KG1 (cell line): ENCODE measurements at regions not wholly inside any gene's neighbourhood (a gene's known extent, or its start where the extent isn't known, plus 50 kb on each side); places are given as distances from the start of the nearest gene placed in this dataset.
"Not testable (repeated sequence)": the region's sequence is repeated elsewhere in the genome, so short reads cannot be mapped to it uniquely, and the experiment has no call there.

Source experiments
- DNase-seq: peaks from one replicate; lab custom pipeline; 2025; lab: John Stamatoyannopoulos, UW

DNA sequence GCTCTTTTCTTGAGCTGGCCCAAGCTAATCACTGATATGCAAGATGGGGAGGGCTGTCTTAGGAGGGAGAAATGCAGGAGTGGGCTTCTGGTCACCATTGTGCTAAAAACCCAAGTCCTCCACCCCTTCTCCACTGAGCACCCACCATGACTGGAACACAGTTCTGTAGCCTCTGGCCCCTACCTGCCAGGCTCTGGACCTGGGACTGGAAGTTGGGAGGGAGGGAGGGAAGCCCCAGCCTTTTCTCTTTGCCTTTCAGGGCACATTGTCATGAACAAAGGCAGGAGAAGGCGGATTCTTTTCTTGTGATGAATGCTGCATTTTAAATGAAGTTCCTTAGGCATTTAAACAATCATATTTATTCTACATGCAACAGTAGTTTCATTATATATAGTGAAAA, 559.1 kb upstream of the TRPC7 start:
- DNase-seq = no peak

DNA sequence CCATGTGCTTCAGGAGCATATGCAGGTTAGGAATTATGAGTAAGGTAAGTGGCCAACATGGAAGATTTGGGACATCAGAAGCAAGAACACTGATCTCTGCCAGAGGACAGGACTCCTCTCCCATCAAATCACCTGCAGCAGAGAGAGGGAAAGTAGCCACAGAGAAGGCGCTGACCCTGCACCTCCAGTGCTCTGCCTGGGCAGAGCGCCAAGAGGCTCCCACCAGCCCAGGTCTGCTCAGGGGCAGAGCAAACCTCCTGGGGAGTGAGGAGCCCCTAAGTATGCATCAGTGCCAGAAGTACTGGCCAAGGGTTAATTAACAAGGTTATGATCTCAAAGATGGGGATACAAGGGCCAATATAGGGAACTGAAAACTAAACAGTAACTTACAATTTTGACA, 545.3 kb upstream of the TRPC7 start:
- no peak for DNase-seq

DNA sequence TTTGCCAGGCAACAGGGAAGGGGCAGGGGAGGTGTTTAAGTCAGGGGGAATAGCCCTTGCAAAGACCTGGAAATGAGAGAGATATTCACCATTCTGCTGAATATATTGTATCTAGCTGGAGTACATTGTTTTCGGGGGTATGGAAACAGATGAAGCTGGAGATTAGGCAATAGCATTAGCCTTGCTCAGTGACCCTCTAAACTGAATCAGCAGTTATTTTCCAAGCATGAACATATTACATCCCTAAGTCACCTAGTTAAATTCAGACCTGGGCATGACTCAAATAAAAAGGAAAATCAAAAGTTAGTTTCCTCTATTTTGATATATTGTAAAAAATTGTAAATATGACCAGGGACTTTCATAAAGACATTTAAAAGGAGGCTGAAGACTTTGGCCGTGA, 544.6 kb upstream of the TRPC7 start:
- no peak for DNase-seq

DNA sequence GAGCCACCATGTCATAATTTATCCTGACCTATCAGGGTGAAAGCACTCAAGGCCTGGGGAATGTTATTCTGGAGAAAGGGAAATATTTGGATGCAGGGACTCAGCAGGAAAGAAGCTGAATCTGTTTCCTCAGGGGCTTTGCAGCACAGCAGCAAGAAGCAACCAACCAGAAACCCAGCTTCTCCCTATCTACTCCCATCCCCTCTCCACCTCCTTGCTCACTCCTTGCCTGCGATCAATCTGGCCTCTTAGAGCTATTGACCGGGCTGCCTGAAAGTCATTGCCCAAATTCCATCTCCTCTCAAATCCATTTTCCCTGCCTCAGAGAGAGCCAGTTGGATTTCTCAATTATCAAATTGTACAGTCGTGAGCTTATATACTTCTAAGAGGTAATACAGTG, 542.0 kb upstream of the TRPC7 start:
- DNase-seq = no peak

DNA sequence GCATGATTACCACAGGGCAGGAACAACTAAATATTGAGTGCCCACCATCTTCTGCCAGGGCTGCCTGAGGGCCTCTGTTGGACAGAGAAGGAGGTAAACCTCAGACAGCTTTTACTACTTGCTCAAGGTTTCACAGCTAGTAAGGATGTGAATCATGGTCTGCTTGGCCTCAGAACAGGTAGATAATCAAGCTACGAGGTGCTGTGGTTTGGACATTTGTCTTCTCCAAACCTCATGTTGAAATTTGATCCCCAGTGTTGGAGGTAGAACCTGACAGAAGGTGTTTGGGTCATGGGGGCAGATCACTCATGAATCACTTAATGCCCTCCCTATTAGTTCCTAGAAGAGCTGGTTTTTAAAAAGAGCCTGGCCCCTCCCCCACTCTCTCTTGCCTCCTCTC, 541.2 kb upstream of the TRPC7 start:
- DNase-seq = no peak

DNA sequence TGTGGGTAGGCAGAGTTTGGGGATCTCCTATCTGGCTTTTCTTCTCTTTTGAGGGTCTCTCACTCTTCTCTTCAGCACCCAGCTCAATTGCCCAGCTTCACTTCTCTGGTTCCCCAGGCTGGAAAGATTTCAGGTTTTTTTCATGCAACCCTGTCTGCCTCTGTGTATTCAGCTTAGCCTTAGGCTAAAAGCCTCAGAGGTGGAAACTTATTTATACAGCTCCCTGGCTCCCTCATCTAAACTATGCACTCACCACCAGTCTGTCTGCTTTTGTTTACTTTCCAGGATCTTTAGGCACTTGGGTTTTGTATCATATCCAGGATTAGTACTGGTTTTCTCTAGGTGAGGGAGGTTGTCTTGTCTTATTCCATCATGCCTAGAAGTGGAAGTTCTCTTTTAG, 540.2 kb upstream of the TRPC7 start:
- DNase-seq = no peak

DNA sequence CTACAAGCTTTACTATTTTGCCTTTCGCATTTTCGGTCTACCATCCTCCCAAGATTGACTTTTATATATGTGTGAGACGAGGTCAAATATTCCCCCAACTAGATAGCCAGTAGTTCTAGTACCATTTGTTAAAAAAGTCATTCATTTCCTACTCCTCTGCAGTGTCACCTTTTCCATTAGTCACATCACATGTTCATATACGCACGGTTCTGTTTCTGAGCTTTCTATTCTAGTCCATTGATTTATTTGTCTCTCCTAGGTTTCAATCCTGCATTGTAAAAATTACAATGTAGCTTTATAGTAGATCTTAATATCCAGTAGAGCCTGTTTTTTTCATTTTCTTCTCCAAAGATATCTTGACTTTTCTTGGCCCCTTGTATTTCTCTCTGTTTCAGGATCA, 528.7 kb upstream of the TRPC7 start:
- DNase-seq = no peak

DNA sequence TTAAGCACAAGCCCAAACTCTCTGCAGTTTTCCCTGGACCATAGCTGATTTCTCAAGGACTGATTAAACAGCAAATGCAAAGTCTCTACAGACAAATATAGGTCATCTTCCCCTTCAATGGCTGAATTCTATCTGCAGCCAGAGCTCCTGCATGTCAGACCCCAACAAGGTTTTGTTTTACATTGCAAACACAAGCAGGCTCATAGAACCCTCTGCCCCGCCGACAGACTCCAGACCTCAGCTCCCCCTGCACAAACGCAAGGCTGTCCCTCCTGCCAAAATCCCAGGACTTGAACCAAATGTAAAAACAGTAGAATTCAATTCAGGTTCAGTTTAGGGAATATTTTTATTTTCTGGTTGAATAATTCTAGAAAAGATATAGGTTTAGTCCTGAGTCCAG, 526.7 kb upstream of the TRPC7 start:
- DNase-seq = no peak

DNA sequence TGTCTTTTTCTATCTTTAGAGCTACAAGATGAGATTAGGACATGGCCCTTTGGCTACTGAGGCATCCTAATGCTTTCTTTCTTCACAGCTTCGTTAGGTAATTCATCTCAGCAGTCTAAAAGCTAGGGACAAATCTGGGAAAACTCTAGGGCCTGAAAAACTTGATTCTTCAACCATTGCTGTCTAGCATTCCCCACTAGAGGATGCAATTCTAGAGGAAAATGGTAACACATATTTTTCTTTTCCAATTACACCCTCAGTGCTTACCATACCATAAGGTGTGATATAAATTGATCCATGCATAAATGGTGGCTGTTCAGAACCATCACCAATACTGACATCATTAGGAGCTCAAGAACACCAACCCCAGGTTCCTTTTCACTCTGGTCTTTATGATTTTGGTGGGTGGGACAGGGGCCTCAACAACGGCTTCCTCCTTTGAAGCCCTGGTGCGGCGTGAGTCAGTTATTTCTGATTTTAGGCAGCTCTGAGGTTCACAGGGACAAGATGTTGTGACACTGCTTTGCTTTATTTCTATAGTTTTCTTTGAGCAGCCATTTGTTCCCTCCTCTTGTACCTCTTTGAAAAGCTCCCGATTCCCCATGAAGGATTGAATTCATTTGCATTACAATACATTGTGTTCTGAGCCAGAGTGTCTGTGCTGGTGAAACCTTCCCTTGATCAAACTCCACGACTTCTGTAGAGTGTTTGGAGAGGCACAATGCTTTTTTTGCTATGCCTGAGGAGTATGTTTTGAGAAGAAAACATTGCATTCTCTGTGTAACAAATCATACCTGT, 526.0 kb upstream of the TRPC7 start:
- no peak for DNase-seq

DNA sequence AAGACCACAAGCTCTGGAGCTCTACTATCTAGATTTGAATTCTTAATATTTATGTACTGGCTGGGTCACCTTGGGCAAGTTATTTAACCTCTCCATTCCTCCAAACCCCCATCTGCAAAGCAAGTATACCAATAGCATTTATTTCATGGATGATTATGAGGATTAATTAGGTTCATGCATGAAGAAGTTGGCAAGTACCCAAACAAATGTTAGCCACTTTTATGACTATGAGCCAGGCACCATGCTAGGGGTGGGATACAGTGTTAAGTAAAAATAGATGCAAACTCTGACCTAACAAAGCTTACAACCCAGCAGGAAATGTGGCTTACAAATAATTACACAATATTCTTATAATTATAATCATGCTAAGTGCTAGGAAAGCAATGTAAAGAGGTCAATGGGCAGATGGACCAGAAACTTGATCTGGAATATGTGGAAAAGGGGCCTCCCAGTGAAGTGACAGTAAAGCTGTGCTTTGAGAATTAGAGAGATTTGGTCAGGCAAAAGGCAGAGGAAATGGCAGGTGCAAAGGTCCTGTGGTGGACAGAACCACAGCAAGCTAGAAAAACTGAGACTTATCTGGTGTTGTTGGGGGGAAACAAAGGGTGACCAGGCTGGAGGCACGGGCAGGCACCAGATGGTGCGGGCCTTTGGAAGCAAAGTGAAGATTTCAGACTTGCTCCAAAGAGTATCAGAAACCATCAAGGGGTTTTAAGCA, 525.2 kb upstream of the TRPC7 start:
- DNase-seq = no peak

DNA sequence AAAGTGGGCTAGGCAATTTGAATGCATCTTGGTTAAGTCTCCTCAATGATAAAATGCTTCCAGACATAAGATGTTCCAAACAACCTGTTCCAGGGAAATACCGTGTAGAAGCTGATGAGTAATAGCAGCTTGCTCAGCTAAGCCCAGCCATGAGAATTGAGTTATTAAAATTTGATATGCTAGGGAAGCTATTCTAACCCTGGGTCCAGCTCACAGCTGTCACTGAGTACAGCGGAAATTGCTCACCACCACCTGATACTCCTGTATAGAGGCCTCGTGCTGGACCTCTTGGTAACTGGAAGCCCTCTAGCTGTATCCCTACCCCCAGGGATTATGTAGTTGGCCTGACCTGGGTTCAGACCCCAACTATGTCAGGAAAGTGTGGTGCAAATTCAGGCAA, 521.3 kb upstream of the TRPC7 start:
- DNase-seq = no peak

DNA sequence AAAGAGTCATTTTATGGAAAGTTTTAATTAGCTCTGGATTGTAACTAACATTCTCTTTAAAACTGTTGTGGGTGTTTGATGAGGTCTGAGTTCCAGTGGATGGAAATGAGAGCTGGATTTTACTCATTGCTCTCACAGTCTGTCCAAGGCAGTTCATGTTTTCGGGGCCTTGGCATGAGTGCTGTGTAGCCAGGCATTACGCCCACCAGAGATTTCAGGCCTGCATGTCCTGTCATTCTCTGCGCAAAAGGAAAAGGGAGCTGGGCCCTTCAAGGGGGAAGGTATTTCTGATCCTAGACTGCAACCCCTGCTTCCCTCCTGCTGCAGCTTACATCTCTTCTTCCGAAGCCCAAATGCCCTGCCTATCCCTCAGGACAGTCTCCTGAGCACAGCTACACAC, 499.6 kb upstream of the TRPC7 start:
- DNase-seq = no peak

DNA sequence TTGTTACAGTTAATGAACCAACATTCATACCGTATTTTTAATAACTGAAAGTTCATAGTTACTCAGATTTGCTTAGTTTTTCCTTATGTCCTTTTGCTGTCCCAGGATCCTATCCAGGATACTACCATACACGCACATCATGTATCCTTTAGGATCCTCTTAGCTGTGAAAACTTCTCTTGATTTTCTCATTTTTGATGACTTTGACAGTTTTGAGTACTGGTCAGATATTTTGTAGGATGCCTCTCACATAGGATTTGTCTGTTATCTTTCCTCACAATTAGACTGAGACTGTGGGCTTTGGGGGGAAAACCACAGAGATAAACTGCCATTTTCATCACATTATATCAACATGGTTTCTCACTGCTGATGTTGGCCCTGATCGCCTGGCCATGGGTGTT, 491.3 kb upstream of the TRPC7 start:
- no peak for DNase-seq

DNA sequence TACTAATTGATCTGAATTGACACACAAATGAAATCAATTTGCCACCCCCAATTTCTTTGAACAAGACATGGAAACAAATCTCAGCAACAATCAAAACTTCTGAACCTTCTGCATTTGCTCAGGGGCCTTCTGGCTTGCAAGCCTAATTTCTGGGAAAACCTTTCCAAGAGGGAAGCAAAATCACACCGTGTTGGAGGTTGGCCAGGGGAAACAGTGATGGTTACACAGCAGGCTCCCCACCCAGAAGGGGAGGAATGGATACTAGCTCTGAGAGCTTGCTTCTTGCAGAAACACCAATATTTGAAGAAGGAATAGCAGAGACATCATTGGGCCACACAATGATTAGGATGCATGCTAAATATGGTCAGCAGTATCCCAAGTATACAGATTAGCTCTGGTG, 488.6 kb upstream of the TRPC7 start:
- DNase-seq = no peak

DNA sequence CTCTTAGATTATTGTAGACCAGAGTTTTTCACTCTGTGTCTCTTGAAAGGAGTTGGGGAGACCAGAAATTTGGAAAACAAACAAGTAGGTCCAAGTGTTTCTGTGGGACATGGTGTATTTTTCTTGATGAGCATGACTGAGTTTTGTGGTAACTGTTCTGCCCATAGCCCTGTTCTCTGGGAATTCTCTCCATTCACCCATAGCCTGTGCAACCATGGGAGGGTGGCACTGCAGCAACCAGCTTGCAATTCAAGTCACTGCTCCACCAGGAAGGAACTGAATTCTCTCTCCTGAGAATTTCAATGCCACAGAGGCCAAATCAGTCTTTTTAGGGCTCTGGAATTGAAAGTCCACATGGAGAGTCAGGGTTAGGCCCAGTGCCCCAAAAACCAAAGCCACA, 475.3 kb upstream of the TRPC7 start:
- DNase-seq = no peak

DNA sequence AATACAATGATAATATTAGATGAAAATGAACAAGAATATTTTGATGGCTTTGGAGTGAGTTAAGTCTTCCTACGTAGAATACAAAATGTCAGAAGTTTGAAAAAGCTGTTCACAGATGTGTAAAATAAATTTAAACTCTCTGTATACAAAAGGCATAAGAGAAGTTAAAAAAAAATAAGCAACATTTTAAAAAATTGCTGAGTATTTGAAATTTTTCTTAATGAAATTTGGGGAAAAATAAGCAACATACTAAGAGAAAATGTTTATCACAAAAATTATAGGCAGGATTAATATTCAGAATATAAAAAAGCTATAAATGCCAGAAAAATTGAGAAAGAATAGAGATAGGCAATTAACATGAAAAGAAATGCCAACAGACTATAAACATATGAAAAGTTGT, 470.7 kb upstream of the TRPC7 start:
- no peak for DNase-seq

DNA sequence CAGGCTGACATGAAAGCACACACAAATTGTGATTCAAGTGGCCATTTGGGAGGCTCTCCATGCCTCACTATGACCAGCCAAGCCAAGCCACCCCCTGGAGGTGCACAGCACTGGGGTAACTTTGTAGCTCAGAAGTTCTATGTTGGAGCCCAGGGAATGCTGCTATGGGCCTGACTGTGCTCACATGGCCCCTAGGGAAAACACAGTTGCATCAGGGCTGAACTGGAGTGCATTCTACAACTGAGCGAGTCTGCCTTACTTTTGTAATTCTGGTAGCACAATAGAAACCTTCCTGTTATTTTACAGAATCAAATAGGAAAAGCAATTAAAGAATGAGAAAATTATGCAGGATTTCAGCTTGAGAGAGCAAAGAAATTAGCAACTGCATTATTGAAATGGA, 455.5 kb upstream of the TRPC7 start:
- no peak for DNase-seq

DNA sequence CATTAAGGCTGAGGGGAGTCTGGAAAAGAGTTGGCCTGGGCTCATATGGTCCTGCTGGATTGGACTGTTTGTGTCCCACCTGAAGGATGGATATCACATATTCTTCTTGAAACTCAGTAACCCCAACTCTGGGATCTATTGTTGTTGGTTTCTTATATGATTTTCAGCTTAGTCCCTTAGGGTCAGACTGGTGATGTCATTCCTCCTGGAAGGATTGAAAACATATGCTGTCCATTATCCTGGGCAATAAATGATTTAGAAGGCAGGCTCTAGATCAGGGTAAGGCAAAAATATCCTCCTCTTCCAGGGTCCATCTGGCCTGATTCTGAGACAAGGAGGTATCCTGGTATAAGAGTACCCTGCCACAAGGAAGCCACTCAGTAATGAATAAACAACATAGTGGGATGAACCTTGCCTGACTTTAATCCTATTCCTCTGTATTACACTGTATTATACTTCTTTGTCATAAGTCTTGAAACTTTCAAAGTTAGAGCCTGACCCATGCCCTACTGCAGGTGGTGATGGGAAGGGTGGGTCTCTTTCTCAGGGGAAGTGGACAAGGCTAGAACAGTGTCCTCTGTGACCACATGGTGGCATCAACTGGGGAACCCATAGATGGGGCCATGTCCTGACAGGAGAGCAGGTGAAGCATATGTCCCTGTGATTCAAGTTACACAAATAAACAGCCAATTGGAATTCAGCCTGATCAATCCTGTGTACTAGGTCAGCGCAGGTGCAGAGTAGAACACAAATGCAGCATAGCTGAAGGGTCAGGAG, 454.4 kb upstream of the TRPC7 start:
- DNase-seq = no peak

DNA sequence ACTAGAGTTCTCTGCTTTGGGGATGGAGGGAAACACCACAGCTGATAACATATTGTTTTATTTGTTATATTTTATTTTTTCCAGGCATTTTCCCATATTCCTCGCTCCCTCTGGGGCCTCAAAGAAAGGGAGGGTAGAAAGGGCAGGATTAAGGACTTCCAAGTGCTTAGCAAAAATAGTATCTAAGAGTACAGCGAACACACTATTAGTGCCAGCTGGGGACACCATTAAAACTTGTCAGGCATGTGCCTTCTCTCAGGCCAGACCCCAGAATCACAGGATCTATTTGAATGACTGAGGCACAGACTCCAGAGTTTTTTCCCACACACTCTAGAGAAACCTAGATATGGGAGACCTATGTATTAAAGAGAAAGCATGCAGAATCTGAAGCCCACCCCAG, 451.0 kb upstream of the TRPC7 start:
- DNase-seq = no peak

DNA sequence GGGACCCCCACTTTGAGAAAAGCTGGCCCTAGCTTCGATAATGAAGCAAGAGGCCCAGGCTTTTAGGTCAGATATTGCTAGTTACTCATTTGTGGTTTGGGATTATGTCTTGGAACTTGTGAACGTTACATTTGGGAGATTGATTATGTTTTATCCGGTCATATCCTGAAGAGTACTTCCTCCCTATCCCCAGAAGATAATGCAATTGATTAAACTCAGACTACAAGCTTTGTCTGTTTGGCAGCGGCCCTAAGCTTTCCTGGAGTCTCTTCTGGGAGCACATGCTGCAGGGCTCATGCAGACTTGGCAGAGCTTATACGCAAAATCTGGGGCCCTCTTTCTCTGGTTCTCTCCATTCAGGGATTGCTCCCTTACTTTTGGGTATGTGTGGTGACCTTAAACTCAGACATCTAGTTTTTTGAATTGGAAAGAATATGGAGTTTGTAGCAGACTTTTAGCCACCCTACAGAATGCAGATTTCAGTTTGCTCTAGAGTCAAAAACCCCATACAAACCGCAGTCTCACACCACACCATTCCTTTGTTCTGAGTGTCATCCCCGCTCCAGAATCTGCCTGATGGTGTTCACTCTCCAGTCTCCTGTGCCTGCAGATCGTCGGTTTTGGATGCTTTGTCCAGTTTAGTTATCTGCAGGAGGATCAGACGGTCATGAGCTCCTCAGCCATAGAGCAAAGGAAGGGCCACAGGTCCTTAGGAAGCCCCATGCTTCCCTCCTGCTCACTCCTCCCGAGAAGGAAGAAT, 449.5 kb upstream of the TRPC7 start:
- no peak for DNase-seq

DNA sequence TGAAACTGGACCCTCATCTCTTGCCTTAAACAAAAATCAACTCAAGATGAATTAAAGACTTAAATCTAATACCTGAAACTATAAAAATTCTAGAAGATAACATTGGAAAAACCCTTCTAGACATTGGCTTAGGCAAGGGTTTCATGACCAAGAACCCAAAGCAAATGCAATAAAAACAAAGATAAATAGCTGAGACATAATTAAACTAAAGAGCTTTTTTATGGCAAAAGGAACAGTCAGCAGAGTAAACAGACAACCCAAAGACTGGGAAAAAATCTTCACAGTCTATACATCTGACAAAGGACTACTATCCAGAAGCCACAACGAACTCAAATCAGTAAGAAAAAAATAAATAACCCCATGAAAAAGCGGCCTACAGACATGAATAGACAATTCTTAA, 446.9 kb upstream of the TRPC7 start:
- DNase-seq = not testable (repeated sequence)

DNA sequence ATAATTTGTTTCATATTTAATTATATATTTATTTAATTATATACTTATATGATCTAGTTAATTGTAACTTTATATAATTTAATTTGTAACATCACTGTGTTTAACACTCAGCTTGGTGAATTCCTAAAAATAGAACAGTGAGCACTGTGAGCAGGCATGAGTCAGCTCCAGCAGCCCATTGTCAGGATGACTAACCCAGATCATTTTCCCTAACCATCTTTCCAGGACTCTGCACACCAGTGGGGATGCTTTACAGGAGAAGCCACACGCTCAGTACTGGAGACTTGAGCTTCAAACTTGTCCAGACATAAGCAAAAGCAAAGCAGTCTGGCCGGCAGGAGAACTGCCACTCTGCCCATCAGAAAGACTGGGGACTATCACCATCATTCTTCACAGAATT, 446.2 kb upstream of the TRPC7 start:
- no peak for DNase-seq
